ENCODE measurements at regions not wholly inside any gene's neighbourhood (a gene's known extent, or its start where the extent isn't known, plus 50 kb on each side); places are given as distances from the start of the nearest gene placed in this dataset.

GRCh38 chr2:123737371-123737770, 287.7 kb upstream of the CNTNAP5 start:
- no peaks in the 10 kb centered on the region for H3K4me1 ChIP-seq (ENCODE audit: insufficient read depth, low read length)
- H3K9me3 Mint-ChIP-seq, result no peaks in the 10 kb centered on the region
- H3K4me3 ChIP-seq (ENCODE audit: low read length), result no peak overlapping the region
- no peaks in the 10 kb centered on the region for H3K4me1 Mint-ChIP-seq (ENCODE audit: low read depth)
- no peak overlapping the region for H3K27ac Mint-ChIP-seq
- H3K27ac ChIP-seq (ENCODE audit: low read depth in 1 of 2, low read length in 2 of 2), result no peak overlapping the region
- TF ChIP-seq CTCF (IDR thresholded peaks at IDR 0.05), result no peak
- H3K27me3 Mint-ChIP-seq, result no peaks in the 10 kb centered on the region
- intact Hi-C loops (cut with DNase I, micrococcal nuclease), result no loop called here
- no peaks in the 10 kb centered on the region for H3K9me3 ChIP-seq (ENCODE audit: control insufficient read depth in 1 of 2, insufficient read depth in 1 of 2, low read length in 2 of 2)
- no peaks in the 10 kb centered on the region for H3K27me3 ChIP-seq (ENCODE audit: control insufficient read depth in 1 of 2, insufficient read depth in 2 of 2, low read length in 2 of 2)
- no peaks in the 10 kb centered on the region for H3K36me3 ChIP-seq (ENCODE audit: insufficient read depth, low read length)
- ATAC-seq (ENCODE audit: poor library complexity) (no peak), DNase-seq (no peak)
- H3K4me3 Mint-ChIP-seq, result no peak overlapping the region
- ChIA-PET CTCF (no interaction called here), POLR2A (no interaction called here)
- H3K36me3 Mint-ChIP-seq (ENCODE audit: low read depth), result no peaks in the 10 kb centered on the region

- ChIA-PET CTCF (no interaction called here), POLR2A (no interaction called here)
- no peaks in the 10 kb centered on the region for H3K36me3 ChIP-seq (ENCODE audit: insufficient read depth, low read length)
- H3K4me1 ChIP-seq (ENCODE audit: insufficient read depth, low read length), result no peaks in the 10 kb centered on the region
- no peaks in the 10 kb centered on the region for H3K27me3 ChIP-seq (ENCODE audit: control insufficient read depth in 1 of 2, insufficient read depth in 2 of 2, low read length in 2 of 2)
- H3K36me3 Mint-ChIP-seq (ENCODE audit: low read depth), result no peaks in the 10 kb centered on the region
- H3K27me3 Mint-ChIP-seq, result no peaks in the 10 kb centered on the region
- no peak overlapping the region for H3K27ac Mint-ChIP-seq
- DNase-seq (no peak), ATAC-seq (ENCODE audit: poor library complexity) (no peak)
- H3K4me3 Mint-ChIP-seq, result no peak overlapping the region
- no peak for TF ChIP-seq CTCF (IDR thresholded peaks at IDR 0.05)
- intact Hi-C loops (cut with DNase I, micrococcal nuclease), result no loop called here
- no peak overlapping the region for H3K27ac ChIP-seq (ENCODE audit: low read depth in 1 of 2, low read length in 2 of 2)
- H3K4me1 Mint-ChIP-seq (ENCODE audit: low read depth), result no peaks in the 10 kb centered on the region
- H3K4me3 ChIP-seq (ENCODE audit: low read length), result no peak overlapping the region
- no peaks in the 10 kb centered on the region for H3K9me3 ChIP-seq (ENCODE audit: control insufficient read depth in 1 of 2, insufficient read depth in 1 of 2, low read length in 2 of 2)
- no peaks in the 10 kb centered on the region for H3K9me3 Mint-ChIP-seq
These were observed 286.4 kb upstream of the CNTNAP5 start for GRCh38 chr2:123738643-123739042.

- TF ChIP-seq CTCF (IDR thresholded peaks at IDR 0.05), result no peak
- ATAC-seq (ENCODE audit: poor library complexity) (no peak), DNase-seq (no peak)
- Mint-ChIP-seq H3K36me3 (ENCODE audit: low read depth) (no peaks in the 10 kb centered on the region), H3K27me3 (no peaks in the 10 kb centered on the region), H3K9me3 (peaks cover 2% of the 10 kb centered on the region), H3K4me3 (no peak overlapping the region), H3K27ac (no peak overlapping the region), H3K4me1 (ENCODE audit: low read depth) (no peaks in the 10 kb centered on the region)
- ChIA-PET POLR2A (no interaction called here), CTCF (no interaction called here)
- no peaks in the 10 kb centered on the region for H3K36me3 ChIP-seq (ENCODE audit: insufficient read depth, low read length)
- intact Hi-C loops (cut with DNase I, micrococcal nuclease), result no loop called here
- no peak overlapping the region for H3K4me3 ChIP-seq (ENCODE audit: low read length)
- H3K4me1 ChIP-seq (ENCODE audit: insufficient read depth, low read length), result no peaks in the 10 kb centered on the region
- H3K9me3 ChIP-seq (ENCODE audit: control insufficient read depth in 1 of 2, insufficient read depth in 1 of 2, low read length in 2 of 2), result peaks cover 0 to 4% of the 10 kb centered on the region in 2 experiments
- no peak overlapping the region for H3K27ac ChIP-seq (ENCODE audit: low read depth in 1 of 2, low read length in 2 of 2)
- no peaks in the 10 kb centered on the region for H3K27me3 ChIP-seq (ENCODE audit: control insufficient read depth in 1 of 2, insufficient read depth in 2 of 2, low read length in 2 of 2)
These were observed 279.1 kb upstream of the CNTNAP5 start for GRCh38 chr2:123746006-123746405.
